Heart left ventricle (tissue), 13 donors: ENCODE measurements at regions not wholly inside any gene's neighbourhood (a gene's known extent, or its start where the extent isn't known, plus 50 kb on each side); places are given as distances from the start of the nearest gene placed in this dataset.

Source experiments
- CTCF ChIP-seq, 12 donors: fragments of 200-600 bp; sonication (generic) in 4 of 12; IDR thresholded peaks; one replicate each; pipeline versions ENCODE4 v1.5.0 to v1.8.0; 2018 to 2022; ENCODE audit warnings: antibody characterized with exemption in 12 of 12, mild to moderate bottlenecking in 5 of 12
- POLR2A ChIP-seq, 2 donors: fragments of 450-650 bp; IDR thresholded peaks; one replicate each; pipeline ENCODE4 v1.6.1; 2017; ENCODE audit warnings: antibody characterized with exemption in 2 of 2, mild to moderate bottlenecking in 2 of 2, moderate library complexity in 2 of 2
- donor health status: ischemic (EF 13 %, LVEDD 7.1; RV severe dilation, severe dysfunction).
- donor health status: DM: no; HTN: yes; CAD: no.
- donor health status: DM: no; HTN: no; CAD: no.
- donor health status: ischemic (EF 25% LVEDD 6.9; RV normal size, moderate dysfunction).
- donor health status: ischemic (EF 25% LVEDD 5.7; RV mildly dilated, moderate dysfunction).
- donor health status: ischemic (EF 35%, LVEDD 5.7; RV mildly dilated, moderate dysfunction).
- donor health status: nonischemic (EF 11% LVEDD 7.7; RV severe dilation, severe dysfunction).
- donor health status: DM: yes; HTN: yes; CAD: no.
- donor health status: PGD.
- donor health status: ischemic (EF 29% LVEDD 5.4; RV normal size, mild dysfunction).
- donor health status: nonischemic (EF 23%, LVEDD 6.1; RV moderate dilation, normal function).

- TF ChIP-seq POLR2A (IDR thresholded peaks at IDR 0.05), result no peak
- no peak for TF ChIP-seq CTCF (IDR thresholded peaks at IDR 0.05)
Observed at GRCh38 chr13:105814902-105815250, 720.6 kb downstream of the EFNB2 start.
